GM12878 (cell line): ENCODE measurements at regions not wholly inside any gene's neighbourhood (a gene's known extent, or its start where the extent isn't known, plus 50 kb on each side); places are given as distances from the start of the nearest gene placed in this dataset.
"Not testable (repeated sequence)": the region's sequence is repeated elsewhere in the genome, so short reads cannot be mapped to it uniquely, and the experiment has no call there.

Source experiments
- ATAC-seq: fragments of 200-7000 bp; cut with Tn5 transposase; 3 replicates; pipeline ENCODE4 v1.9.1; 2020; ENCODE audit warnings: mild to moderate bottlenecking, moderate library complexity
- BruUV-seq: library from RNA; stranded (reverse); fragments of 400-500 nt; replicated peaks from 2 replicates; lab custom pipeline; 2021; lab: Mats Ljungman, UMichigan
- CTCF ChIA-PET: fragments of 300-600 bp; sonication (Branson Sonifier 250); formaldehyde crosslinking; extraction: SDS; loops from one replicate; lab custom pipeline; 2021; ENCODE audit warnings: inconsistent platforms; lab: Yijun Ruan, JAX
- POLR2A ChIA-PET: fragments of 350-600 bp; formaldehyde crosslinking; extraction: SDS; loops from one replicate; lab custom pipeline; 2021; ENCODE audit warnings: inconsistent platforms; lab: Charles Lee
- RAD21 ChIA-PET: fragments of 300-600 bp; sonication (Branson Sonifier 250); formaldehyde crosslinking; loops from one replicate; lab custom pipeline; 2023; ENCODE audit warnings: antibody characterized with exemption; ENCODE audit not compliant: unreplicated experiment; lab: Charles Lee
- SMC1A ChIA-PET: fragments of 300-600 bp; sonication (Branson Sonifier 250); formaldehyde crosslinking; loops from one replicate; lab custom pipeline; 2023; ENCODE audit not compliant: unreplicated experiment, uncharacterized antibody; lab: Charles Lee
- DNase-seq: peaks from one replicate; pipeline ENCODE4 v3.0.0-alpha.2; 2011; ENCODE audit warnings: low read depth, low spot score
- FAIRE-seq: peaks from 3 replicates; lab custom pipeline; 2011; peaks lifted over from hg19 to GRCh38; lab: Jason Lieb, UNC
- H2AFZ ChIP-seq: 2 replicates; pipeline ENCODE4 v1.6.0; 2011; ENCODE audit warnings: low read depth, low read length, control low read depth; ENCODE audit not compliant: control insufficient read depth
- H3K27ac ChIP-seq: 2 replicates; pipeline ENCODE4 v1.5.1; 2011; ENCODE audit warnings: control low read depth; ENCODE audit not compliant: control insufficient read depth, insufficient read depth
- H3K27me3 ChIP-seq, 2 experiments: replicated peaks in 1 of 2; 2 replicates each; pipeline versions ENCODE4 v1.6.0 to v1.6.1; 2011; ENCODE audit warnings: low read length in 1 of 2; ENCODE audit not compliant: control insufficient read depth in 2 of 2, insufficient read depth in 2 of 2
- H3K36me3 ChIP-seq, 2 experiments: 2 replicates each; pipeline ENCODE4 v1.5.1; 2011; ENCODE audit warnings: low read length in 1 of 2; ENCODE audit not compliant: control insufficient read depth in 2 of 2, insufficient read depth in 2 of 2
- H3K4me1 ChIP-seq: 2 replicates; pipeline ENCODE4 v1.6.1; 2011; ENCODE audit warnings: mild to moderate bottlenecking, low read length, moderate library complexity, mixed read lengths; ENCODE audit not compliant: control insufficient read depth, insufficient read depth
- H3K4me2 ChIP-seq: 2 replicates; pipeline ENCODE4 v1.6.0; 2011; ENCODE audit warnings: control low read depth; ENCODE audit not compliant: control insufficient read depth, insufficient read depth
- H3K4me3 ChIP-seq: fragments of 200-600 bp; sonication (generic); 2 replicates; pipeline ENCODE4 v1.5.1; 2016
- H3K79me2 ChIP-seq: 2 replicates; pipeline ENCODE4 v1.6.0; 2011; ENCODE audit warnings: low read length; ENCODE audit not compliant: control insufficient read depth, insufficient read depth
- H3K9ac ChIP-seq: 2 replicates; pipeline ENCODE4 v1.8.0; 2011; ENCODE audit warnings: low read length, control low read depth, mixed read lengths; ENCODE audit not compliant: control insufficient read depth, insufficient read depth
- H3K9me3 ChIP-seq: replicated peaks from 3 replicates; pipeline ENCODE4 v1.5.1; 2011; ENCODE audit warnings: mild to moderate bottlenecking, low read length; ENCODE audit not compliant: control insufficient read depth, insufficient read depth
- H4K20me1 ChIP-seq: 2 replicates; pipeline ENCODE4 v1.6.0; 2011; ENCODE audit not compliant: control insufficient read depth, insufficient read depth
- BACH1 ChIP-seq: fragments of 450-650 bp; IDR thresholded peaks from 2 replicates; pipeline ENCODE4 v1.6.1; 2017; ENCODE audit warnings: mild to moderate bottlenecking, borderline replicate concordance
- GABPA ChIP-seq: IDR thresholded peaks from 2 replicates; pipeline ENCODE4 v1.6.1; 2014; ENCODE audit warnings: antibody characterized with exemption, low read depth, mild to moderate bottlenecking, inconsistent platforms
- NFIC ChIP-seq: IDR thresholded peaks from 2 replicates; pipeline ENCODE4 v1.6.1; 2012; ENCODE audit warnings: low read depth, mild to moderate bottlenecking, inconsistent platforms, low read length, moderate library complexity
- NFXL1 ChIP-seq: fragments of 450-650 bp; IDR thresholded peaks from 2 replicates; pipeline ENCODE4 v1.6.1; 2017; ENCODE audit warnings: antibody characterized with exemption, mild to moderate bottlenecking, borderline replicate concordance
- NFYB ChIP-seq: IDR thresholded peaks from 2 replicates; pipeline ENCODE4 v1.6.1; 2011; ENCODE audit warnings: low read depth, mild to moderate bottlenecking, low read length, improper control_type of control experiment, moderate library complexity; ENCODE audit not compliant: insufficient read depth
- NR2C2 ChIP-seq: IDR thresholded peaks from 2 replicates; pipeline ENCODE4 v1.6.1; 2011; ENCODE audit warnings: borderline replicate concordance, low read depth; ENCODE audit not compliant: control insufficient read depth, insufficient read length
- PAX5 ChIP-seq: IDR thresholded peaks from 2 replicates; pipeline ENCODE4 v1.6.1; 2011; ENCODE audit warnings: low read depth, low read length, borderline replicate concordance
- RAD21 ChIP-seq: IDR thresholded peaks from 2 replicates; pipeline ENCODE4 v1.6.1; 2011; ENCODE audit warnings: mild to moderate bottlenecking, low read depth, low read length, moderate library complexity; ENCODE audit not compliant: insufficient read depth
- SIX5 ChIP-seq: IDR thresholded peaks from 2 replicates; pipeline ENCODE4 v1.6.1; 2011; ENCODE audit warnings: mild to moderate bottlenecking, low read depth, low read length, moderate library complexity; ENCODE audit not compliant: severe bottlenecking
- SPI1 ChIP-seq: IDR thresholded peaks from 2 replicates; pipeline ENCODE4 v1.6.1; 2011; ENCODE audit warnings: low read depth, mild to moderate bottlenecking, low read length, moderate library complexity, borderline replicate concordance; ENCODE audit not compliant: insufficient read depth
- STAT3 ChIP-seq: IDR thresholded peaks from 2 replicates; pipeline ENCODE4 v1.6.1; 2011; ENCODE audit warnings: low read depth, low read length, improper control_type of control experiment
- WGBS: methylation state at CpG from one replicate; pipeline ENCODE4 v1.1.6; 2016; ENCODE audit warnings: low lambda C conversion rate; ENCODE audit not compliant: insufficient replicate concordance, insufficient coverage; ENCODE audit errors: missing lambda C conversion rate; 5-methylcytosine and 5-hydroxymethylcytosine counted together
- in situ Hi-C: fragments of 300-500 bp; cut with MboI; formaldehyde crosslinking; loops from 9 replicates; pipeline ENCODE4 v1.14.3; 2018; ENCODE audit warnings: mixed read lengths
- intact Hi-C: fragments of 100-400 bp; cut with micrococcal nuclease; formaldehyde crosslinking; loops from one replicate; pipeline ENCODE4 v1.14.2; 2022; ENCODE audit not compliant: unreplicated experiment
- TF ChIP-seq, protein P1 (sequence below): IDR thresholded peaks from 2 replicates; pipeline ENCODE4 v1.6.1; 2012; ENCODE audit warnings: low read depth, low read length, improper control_type of control experiment

DNA sequence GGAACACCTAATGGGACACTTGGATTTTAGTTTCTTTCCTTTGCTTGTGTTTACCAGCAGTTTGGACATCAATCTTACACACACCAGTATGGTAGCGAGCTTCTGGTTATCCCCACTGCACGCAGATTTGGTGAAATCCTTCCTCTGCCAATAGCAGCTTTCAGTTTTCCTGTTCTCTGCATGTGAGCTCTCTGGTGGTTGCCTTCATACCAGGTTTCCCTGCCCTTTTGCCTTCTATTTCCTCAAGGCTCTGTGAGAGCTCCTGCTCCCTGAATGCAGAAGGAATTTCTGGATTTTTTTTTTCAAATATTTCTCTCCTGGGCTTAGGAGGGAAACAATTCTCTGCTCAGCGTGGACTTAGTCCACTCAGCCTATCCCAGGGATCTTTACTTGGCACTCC lies 93.0 kb upstream of the CCDC91 start (continued):
- no peak for TF ChIP-seq NFIC
- TF ChIP-seq, protein P1, sequence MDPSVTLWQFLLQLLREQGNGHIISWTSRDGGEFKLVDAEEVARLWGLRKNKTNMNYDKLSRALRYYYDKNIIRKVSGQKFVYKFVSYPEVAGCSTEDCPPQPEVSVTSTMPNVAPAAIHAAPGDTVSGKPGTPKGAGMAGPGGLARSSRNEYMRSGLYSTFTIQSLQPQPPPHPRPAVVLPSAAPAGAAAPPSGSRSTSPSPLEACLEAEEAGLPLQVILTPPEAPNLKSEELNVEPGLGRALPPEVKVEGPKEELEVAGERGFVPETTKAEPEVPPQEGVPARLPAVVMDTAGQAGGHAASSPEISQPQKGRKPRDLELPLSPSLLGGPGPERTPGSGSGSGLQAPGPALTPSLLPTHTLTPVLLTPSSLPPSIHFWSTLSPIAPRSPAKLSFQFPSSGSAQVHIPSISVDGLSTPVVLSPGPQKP, result no peak
- TF ChIP-seq SPI1, result no peak
- TF ChIP-seq SIX5, result no peak
- no peak for TF ChIP-seq PAX5
- TF ChIP-seq BACH1, result no peak
- no peak for TF ChIP-seq NFYB
- no peak for TF ChIP-seq NR2C2
- TF ChIP-seq NFXL1, result no peak
- TF ChIP-seq STAT3, result no peak
- TF ChIP-seq RAD21, result no peak
- TF ChIP-seq GABPA, result no peak

DNA sequence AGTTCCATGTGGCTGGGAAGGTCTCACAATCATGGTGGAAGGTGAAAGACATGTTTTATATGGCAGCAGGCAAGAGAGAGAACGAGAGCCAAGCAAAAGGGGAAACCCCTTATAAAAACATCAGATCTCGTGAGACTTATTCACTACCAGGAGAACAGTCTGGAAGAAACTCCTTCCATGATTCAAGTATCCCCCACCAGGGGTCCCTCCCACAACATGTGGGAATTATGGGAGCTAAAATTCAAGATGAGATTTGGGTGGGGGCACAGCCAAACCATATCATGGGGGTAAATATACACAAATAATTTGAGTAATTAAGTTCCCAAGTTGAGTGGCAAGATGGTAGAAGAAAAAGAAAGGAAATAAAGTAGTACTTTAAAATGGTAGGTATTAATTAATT lies 91.0 kb upstream of the CCDC91 start:
- H3K9me3 ChIP-seq, DNase-seq, ATAC-seq, H3K27me3 ChIP-seq, H3K79me2 ChIP-seq, BruUV-seq, H3K9ac ChIP-seq, H3K36me3 ChIP-seq, H3K4me2 ChIP-seq, H2AFZ ChIP-seq, H3K4me1 ChIP-seq, intact Hi-C loops, CTCF ChIA-PET, POLR2A ChIA-PET, H4K20me1 ChIP-seq, H3K27ac ChIP-seq, FAIRE-seq, RAD21 ChIA-PET, in situ Hi-C loops, H3K4me3 ChIP-seq: not testable (repeated sequence)
- WGBS, result 57% methylated on average over 2 of the region's 2 CpGs
- SMC1A ChIA-PET, result interaction anchor here (1.0 to 1.1 kb wide), 2 partner anchors 19 to 30 kb away, joined by 3 read pairs; no protein-coding TSS in a partner anchor
